ENCODE measurements at regions not wholly inside any gene's neighbourhood (a gene's known extent, or its start where the extent isn't known, plus 50 kb on each side); places are given as distances from the start of the nearest gene placed in this dataset.

DNA sequence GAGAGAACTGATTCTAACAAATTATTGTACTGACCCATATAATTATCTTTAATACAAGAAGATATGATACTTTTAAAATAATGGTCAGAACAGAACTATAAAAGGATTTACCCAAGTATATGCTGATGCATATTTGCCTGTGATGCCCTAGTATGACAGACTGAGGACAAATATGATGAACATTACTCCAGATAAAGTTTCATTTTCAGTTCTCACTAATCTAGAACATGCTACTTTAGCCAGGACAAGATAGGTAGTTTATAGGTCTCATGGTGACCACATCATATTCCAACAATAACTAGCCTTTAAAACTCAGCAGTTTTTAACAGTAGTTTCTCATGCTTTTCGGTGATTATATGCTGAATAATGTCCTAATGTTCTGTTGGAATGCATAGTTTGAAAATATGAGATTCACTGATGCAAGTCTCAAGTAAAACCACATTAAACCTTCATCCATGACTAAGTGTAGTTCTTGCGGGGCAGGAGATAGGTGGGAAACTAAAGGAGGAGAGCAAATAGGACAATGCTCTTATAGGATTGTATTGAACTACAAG is 295.2 kb upstream of the AGA start:
- TF ChIP-seq POLR2A (IDR thresholded peaks at IDR 0.05) (no peak), CTCF (IDR thresholded peaks at IDR 0.05) (no peak)
